Thyroid gland (tissue), 4 donors: ENCODE measurements at regions not wholly inside any gene's neighbourhood (a gene's known extent, or its start where the extent isn't known, plus 50 kb on each side); places are given as distances from the start of the nearest gene placed in this dataset.

Source experiments
- POLR2A ChIP-seq, 2 donors: fragments of 450-650 bp; IDR thresholded peaks; one replicate each; pipeline ENCODE4 v1.6.1; 2017; ENCODE audit warnings: antibody characterized with exemption in 2 of 2, mild to moderate bottlenecking in 2 of 2, moderate library complexity in 1 of 2
- TF ChIP-seq, protein P1 (sequence below), 6 experiments: fragments of 200-600 bp in 3 of 6; fragments of 450-650 bp in 3 of 6; sonication (generic) in 3 of 6; IDR thresholded peaks; one replicate each; pipeline ENCODE4 v1.5.1; 2016 to 2019; ENCODE audit warnings: antibody characterized with exemption in 6 of 6, mild to moderate bottlenecking in 2 of 6, inconsistent platforms in 1 of 6, moderate library complexity in 1 of 6

DNA sequence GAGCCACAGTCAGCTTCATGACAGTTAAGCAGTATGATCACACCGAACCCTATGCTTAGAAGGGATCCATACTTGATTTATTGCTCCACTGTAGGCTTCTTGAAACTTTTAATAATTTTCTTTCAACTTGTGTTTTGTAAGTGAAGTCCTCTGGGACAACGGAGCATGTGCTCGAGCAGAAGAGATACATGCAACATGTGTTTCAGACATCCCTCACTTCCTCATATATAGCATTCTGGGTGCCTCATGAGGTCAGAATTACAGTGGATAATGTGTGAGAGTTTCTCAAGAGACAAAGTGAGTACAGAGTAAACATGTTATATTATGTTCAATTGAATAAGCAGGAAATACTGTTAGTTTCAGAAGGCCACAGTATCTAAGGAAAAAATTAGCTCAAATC, 893.2 kb downstream of the FAT4 start:
- TF ChIP-seq, protein P1, sequence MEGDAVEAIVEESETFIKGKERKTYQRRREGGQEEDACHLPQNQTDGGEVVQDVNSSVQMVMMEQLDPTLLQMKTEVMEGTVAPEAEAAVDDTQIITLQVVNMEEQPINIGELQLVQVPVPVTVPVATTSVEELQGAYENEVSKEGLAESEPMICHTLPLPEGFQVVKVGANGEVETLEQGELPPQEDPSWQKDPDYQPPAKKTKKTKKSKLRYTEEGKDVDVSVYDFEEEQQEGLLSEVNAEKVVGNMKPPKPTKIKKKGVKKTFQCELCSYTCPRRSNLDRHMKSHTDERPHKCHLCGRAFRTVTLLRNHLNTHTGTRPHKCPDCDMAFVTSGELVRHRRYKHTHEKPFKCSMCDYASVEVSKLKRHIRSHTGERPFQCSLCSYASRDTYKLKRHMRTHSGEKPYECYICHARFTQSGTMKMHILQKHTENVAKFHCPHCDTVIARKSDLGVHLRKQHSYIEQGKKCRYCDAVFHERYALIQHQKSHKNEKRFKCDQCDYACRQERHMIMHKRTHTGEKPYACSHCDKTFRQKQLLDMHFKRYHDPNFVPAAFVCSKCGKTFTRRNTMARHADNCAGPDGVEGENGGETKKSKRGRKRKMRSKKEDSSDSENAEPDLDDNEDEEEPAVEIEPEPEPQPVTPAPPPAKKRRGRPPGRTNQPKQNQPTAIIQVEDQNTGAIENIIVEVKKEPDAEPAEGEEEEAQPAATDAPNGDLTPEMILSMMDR (IDR thresholded peaks at IDR 0.05), result no peak
- TF ChIP-seq POLR2A (IDR thresholded peaks at IDR 0.05), result no peak
